ENCODE measurements at regions not wholly inside any gene's neighbourhood (a gene's known extent, or its start where the extent isn't known, plus 50 kb on each side); places are given as distances from the start of the nearest gene placed in this dataset.

- ATAC-seq (no peak), DNase-seq (ENCODE audit: missing footprints) (no peak)
- intact Hi-C loops (cut with DNase I), result no loop called here
Measured at GRCh38 chr15:69659454-69660050, 206.9 kb downstream of the RPLP1 start.

- no peak for DNase-seq (ENCODE audit: missing footprints)
- intact Hi-C loops (cut with DNase I), result no loop called here
- ATAC-seq, result no peak
Measured at GRCh38 chr15:69660114-69660513, 207.5 kb downstream of the RPLP1 start.

DNA sequence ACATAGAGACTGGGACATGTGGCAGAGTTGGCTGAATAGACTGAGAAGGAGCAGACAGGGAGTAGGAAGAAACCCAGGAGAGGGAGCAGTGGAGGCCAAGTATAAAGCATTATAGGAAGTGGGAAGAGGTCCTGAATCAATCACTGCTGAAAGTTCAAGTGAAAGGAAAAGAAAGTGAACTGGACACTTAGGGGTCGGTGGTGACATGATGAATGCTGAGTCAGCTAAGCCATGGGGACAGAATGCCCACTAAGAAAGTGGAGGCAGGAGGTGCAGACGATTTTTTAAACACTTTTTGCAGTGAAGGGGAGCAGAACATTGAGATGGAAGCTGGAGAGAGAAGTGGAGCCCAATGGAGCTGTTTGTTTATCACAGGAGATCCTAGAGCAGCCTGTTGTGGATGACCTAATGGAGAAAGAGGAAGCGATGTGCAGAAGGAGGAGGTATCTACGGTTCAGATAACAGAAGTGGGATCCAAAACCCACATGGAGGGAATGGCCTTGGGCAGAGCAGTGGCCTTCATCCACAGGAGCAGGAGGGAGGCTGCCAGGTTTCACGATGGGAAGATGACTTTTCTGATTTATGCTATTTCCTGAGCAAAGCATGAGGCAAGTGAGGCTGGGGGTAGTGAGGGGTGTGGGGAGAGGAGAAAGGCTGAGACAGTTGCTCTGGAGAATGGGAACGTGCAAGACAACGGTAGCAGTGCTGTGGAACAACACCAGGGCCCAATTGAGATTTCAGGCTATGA lies 208.2 kb downstream of the RPLP1 start:
- intact Hi-C loops (cut with DNase I), result no loop called here
- no peak for ATAC-seq
- DNase-seq (ENCODE audit: missing footprints), result no peak

DNA sequence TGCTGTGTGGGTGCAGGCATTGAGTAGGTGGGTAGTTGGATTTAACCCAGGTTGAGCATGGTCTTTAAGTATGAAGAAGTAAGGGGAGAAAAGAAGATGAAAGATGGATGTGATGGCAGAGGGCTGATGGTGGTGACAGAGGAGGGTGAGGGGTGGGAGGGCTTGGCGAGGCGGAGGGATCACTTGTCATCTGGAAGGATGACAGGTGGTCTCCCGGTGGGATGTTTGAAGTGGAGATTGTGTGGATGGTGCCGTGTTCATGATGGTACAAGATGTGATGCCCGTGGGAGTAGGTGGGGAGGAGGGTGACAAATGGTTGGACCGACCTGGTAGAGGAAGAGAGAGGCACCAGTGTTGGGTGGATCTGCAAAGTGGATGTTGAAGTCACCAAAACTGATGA lies 208.8 kb downstream of the RPLP1 start:
- DNase-seq (ENCODE audit: missing footprints) (no peak), ATAC-seq (no peak)
- intact Hi-C loops (cut with DNase I), result no loop called here

DNA sequence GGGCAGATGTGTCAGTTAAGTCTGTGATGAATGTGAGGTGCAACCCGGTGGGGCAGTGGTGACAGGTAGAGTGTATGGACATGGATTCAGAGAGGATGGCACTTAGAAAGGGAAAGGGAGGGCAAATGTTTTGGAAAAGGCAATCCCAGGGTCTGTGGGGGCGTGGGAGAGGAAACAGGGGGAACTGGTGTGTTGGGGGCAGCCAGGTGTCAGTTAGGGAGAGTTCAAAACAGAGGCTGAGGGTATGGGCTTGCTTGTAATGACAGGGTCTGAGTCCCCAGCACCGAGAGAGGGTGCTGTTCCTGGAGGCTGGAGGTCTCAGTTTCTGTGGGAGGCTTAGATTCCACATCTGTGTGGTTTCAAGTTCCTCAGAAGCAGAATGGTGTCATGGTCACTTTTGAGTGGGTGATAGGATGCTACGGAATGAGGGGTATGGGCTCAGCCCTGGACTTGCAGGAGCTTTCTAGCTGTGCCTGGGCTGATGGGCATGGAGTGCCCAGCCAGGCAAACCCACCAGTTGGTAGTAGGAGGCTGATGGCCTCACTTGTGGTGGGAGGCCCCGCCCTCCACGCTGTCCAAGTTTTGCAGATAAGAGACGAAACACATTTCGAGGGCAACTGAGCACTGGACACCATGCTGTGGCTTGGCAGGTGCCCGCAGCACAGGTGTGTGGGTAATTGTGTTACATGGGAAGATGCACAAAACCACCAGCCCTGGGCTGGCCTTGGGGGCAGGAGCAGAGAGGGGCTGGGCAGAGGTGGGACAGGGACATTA lies 209.4 kb downstream of the RPLP1 start:
- intact Hi-C loops (cut with DNase I), result no loop called here
- ATAC-seq (no peak), DNase-seq (ENCODE audit: missing footprints) (no peak)

DNA sequence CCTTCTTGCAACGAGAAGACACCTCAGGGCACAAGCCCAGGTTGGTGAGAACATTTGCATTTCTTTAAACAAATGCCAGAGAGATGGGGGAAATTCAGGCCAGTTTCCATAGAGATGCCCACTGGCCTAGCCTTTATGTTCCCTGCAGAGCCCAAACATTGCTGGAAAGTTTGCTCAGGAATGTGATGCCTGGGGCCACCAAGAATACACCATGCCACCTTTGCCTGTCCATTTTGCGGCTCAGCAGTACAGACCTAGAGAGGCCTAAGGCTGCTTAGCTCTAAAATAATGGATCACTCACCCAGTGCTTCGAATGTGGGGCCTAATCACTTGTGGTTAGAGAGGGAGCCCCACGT lies 210.0 kb downstream of the RPLP1 start:
- intact Hi-C loops (cut with DNase I), result no loop called here
- ATAC-seq, result no peak
- DNase-seq (ENCODE audit: missing footprints), result no peak

GRCh38 chr15:69663441-69663840 lies 210.8 kb downstream of the RPLP1 start:
- DNase-seq (ENCODE audit: missing footprints), result no peak
- intact Hi-C loops (cut with DNase I), result no loop called here
- no peak for ATAC-seq

DNA sequence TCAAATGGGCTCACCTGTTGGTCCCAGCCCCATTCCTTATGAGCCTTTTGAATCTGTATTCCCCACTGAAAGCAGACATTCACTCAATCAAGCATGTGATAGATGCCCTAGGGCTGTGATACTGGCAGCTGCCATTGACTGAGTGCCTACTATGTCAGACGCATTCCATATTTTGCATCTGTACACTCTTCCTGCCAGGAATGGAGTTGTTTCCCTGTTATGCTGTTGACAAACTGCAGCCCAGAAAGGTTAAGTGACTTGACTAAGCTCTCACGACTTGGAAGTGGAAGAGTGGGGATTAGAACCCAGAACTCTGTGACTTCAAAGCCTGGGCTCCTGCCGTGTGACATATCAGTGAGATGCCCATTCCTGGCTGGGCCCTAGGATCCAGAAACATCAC lies 211.4 kb downstream of the RPLP1 start:
- intact Hi-C loops (cut with DNase I), result no loop called here

GRCh38 chr15:69664572-69665571 lies 212.3 kb downstream of the RPLP1 start:
- ATAC-seq (no peak), DNase-seq (ENCODE audit: missing footprints) (no peak)
- intact Hi-C loops (cut with DNase I), result no loop called here

More for the DNA sequence above, 211.4 kb downstream of the RPLP1 start:
- DNase-seq (ENCODE audit: missing footprints), result no peak
- no peak for ATAC-seq

- ATAC-seq, result peak; percentile 29
- intact Hi-C loops (cut with DNase I), result no loop called here
Measured at GRCh38 chr15:69665641-69666111, 213.1 kb downstream of the RPLP1 start.

DNA sequence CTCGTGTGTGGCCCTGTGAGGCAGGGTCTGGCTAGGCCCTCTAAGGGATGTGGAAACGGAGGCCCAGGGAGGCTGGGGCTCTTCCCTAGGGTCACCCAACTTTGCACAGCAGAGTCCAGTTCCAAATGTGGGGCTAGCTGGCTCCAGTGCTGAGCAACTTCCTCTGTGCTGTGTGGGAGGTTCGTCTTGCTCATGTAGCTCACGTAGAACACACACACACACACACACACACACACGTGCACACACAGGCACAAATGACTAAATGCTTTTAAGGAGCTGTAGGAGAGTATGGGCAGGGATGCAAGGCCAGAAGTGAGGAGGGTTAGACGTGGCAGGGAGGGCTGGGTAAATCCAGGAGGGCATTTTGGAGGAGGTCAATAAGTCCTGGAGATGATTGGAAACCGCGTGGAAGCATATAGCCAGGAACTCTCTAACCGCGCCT lies 213.8 kb downstream of the RPLP1 start:
- peak; percentile 74 for DNase-seq (ENCODE audit: missing footprints)

More at GRCh38 chr15:69665641-69666111, 213.1 kb downstream of the RPLP1 start:
- no peak for DNase-seq (ENCODE audit: missing footprints)

DNA sequence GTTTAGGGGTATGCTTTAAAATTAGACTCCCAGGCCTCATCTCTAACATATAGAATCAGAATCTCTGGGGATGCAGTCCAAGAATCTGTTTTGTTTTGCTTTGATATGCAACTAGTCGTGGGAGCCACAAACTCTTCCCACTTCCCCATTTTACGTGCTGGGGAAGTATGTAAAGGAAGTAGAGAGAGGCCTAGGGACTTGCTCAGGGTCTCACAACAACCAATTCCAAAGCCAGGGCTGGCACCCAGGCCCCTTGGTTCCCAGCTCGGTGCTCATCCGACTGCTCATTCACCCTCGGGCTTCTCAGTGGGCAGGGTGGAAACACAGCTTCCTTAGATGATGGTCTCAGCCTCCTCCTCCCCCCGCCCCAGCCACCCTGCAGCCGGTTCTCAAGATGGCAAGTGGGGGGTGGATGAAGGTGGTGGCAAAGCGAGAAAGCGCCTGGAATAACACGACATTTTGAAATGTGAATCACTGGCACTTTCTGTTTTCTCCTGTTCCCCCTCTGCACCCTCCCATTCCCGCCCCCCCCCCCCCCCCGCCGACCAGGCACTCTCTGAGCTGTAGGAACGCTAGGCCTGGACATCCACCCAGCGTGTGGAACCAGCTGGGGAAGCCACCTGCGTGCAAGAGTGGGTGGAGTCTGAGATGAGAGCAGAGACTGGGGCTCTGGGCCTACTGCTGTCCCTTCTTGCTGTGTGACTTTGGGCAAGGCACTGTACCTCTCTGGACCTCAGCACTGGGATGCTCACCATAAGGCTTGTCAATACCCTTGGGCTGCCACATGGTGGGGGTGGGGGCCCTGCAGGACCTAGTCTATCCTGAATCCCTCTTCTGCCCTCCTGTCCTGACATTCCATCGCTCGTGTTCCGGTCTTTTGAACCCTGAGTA lies 214.5 kb downstream of the RPLP1 start:
- DNase-seq (ENCODE audit: missing footprints), result peak; percentile 68
- no peak for ATAC-seq
- intact Hi-C loops (cut with DNase I), result no loop called here

More for the DNA sequence above, 213.8 kb downstream of the RPLP1 start:
- peak; percentile 35 for ATAC-seq
- intact Hi-C loops (cut with DNase I), result no loop called here

- intact Hi-C loops (cut with DNase I), result no loop called here
- ATAC-seq, result no peak
- no peak for DNase-seq (ENCODE audit: missing footprints)
Measured at GRCh38 chr15:69668039-69668705, 215.6 kb downstream of the RPLP1 start.

- intact Hi-C loops (cut with DNase I), result no loop called here
- DNase-seq (ENCODE audit: missing footprints), result peak; percentile 69
- peak; percentile 52 for ATAC-seq
Measured at GRCh38 chr15:69668963-69669362, 216.3 kb downstream of the RPLP1 start.

DNA sequence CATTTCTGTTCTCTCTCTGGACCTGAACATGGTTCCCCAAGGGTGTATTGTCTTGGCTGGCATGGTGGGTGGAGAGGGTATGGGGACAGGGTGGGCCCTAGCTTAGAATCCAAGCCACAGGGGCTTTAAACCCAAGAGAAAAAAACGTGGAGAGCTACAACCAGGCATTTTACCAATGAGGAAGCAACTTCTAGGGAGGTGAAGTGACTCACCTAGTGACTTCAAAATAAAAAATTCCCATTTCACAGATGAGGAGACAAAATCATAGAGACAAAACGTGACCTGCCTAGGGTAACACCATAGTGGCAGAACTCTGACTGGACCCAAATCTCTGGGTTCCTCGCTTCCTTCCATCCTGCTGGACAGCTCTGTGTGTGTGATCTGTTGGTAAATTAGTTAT lies 216.8 kb downstream of the RPLP1 start:
- DNase-seq (ENCODE audit: missing footprints) (no peak), ATAC-seq (no peak)
- intact Hi-C loops (cut with DNase I), result no loop called here

- DNase-seq (ENCODE audit: missing footprints) (no peak), ATAC-seq (no peak)
- intact Hi-C loops (cut with DNase I), result no loop called here
Measured at GRCh38 chr15:69673291-69673881, 220.8 kb downstream of the RPLP1 start.

GRCh38 chr15:69675731-69676130 lies 223.1 kb downstream of the RPLP1 start:
- intact Hi-C loops (cut with DNase I), result no loop called here
- DNase-seq (ENCODE audit: missing footprints), result no peak
- ATAC-seq, result no peak

All from Right ventricle myocardium inferior (tissue), 1 donor.